ENCODE measurements at regions not wholly inside any gene's neighbourhood (a gene's known extent, or its start where the extent isn't known, plus 50 kb on each side); places are given as distances from the start of the nearest gene placed in this dataset.
A peak's percentile ranks its signal among the peaks of the same experiment; 100 is the strongest.

DNA sequence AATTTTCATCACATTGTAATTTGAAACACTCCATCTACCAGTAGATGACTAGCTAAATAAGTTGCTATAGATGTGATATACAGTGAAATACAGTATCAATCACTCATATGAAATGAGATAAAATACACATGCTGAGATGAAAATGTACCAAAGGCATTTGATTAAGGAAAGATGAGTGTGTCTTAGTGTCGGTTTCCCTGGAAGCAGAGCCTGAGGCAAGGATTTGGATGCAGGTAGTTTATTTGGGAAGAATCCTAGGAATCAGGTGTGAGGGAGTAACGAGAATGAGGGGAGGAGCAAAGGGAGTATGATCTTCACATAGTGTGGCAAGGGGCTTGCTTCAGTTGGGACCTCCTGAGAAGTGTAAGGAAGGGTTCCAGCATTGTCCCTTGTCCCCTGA is 188.2 kb upstream of the CTBP2 start:
- DNase-seq (ENCODE audit: low spot score) (no peak), ATAC-seq (ENCODE audit: low read depth) (no peak)
- TF ChIP-seq, protein P1, sequence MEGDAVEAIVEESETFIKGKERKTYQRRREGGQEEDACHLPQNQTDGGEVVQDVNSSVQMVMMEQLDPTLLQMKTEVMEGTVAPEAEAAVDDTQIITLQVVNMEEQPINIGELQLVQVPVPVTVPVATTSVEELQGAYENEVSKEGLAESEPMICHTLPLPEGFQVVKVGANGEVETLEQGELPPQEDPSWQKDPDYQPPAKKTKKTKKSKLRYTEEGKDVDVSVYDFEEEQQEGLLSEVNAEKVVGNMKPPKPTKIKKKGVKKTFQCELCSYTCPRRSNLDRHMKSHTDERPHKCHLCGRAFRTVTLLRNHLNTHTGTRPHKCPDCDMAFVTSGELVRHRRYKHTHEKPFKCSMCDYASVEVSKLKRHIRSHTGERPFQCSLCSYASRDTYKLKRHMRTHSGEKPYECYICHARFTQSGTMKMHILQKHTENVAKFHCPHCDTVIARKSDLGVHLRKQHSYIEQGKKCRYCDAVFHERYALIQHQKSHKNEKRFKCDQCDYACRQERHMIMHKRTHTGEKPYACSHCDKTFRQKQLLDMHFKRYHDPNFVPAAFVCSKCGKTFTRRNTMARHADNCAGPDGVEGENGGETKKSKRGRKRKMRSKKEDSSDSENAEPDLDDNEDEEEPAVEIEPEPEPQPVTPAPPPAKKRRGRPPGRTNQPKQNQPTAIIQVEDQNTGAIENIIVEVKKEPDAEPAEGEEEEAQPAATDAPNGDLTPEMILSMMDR (IDR thresholded peaks at IDR 0.05; ENCODE audit: poor library complexity, severe bottlenecking), result no peak

DNA sequence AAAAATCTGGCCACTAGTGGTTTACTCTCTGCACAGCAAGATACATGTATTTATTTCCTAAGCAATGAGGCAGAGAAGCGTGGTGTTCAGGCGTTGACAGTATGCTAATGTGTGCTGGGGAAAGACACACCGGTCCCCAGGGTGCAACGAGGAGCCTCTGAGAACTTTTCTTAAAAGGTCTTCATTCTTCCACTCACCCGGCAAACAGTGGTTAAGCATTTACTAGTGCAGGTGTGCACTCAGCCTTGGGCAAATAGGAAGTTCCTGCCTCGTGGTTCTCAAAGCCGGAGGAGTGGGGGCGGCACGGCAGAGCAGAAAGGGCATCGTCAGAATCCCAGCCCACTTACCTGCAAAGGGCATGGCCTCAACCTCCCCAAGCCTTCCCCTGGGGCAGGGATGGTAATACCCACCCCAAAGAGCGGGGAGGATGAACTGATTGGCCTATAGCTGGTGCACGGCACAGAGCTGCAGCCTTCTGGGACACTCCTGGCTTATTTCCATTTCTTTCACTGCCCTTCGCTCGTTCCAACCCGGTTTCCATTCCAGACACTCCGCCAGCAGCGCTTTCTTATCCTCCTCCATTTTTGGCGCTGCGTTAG is 184.3 kb upstream of the CTBP2 start:
- ATAC-seq (ENCODE audit: low read depth), result peak; percentile 33; the same call in 1 of the 3 replicates
- DNase-seq (ENCODE audit: low spot score), result no peak
- H3K27ac ChIP-seq (ENCODE audit: poor library complexity, severe bottlenecking), result no peak overlapping the region

More for the DNA sequence above, 188.2 kb upstream of the CTBP2 start:
- Histone ChIP-seq H3K9me3 (ENCODE audit: severe bottlenecking) (no peaks in the 10 kb centered on the region), H3K27ac (ENCODE audit: poor library complexity, severe bottlenecking) (no peak overlapping the region), H3K27me3 (ENCODE audit: insufficient read depth, poor library complexity, severe bottlenecking) (no peaks in the 10 kb centered on the region), H3K4me3 (ENCODE audit: severe bottlenecking) (no peak overlapping the region), H3K36me3 (ENCODE audit: low read depth) (no peaks in the 10 kb centered on the region), H3K4me1 (ENCODE audit: insufficient read depth, poor library complexity, severe bottlenecking) (no peaks in the 10 kb centered on the region)

DNA sequence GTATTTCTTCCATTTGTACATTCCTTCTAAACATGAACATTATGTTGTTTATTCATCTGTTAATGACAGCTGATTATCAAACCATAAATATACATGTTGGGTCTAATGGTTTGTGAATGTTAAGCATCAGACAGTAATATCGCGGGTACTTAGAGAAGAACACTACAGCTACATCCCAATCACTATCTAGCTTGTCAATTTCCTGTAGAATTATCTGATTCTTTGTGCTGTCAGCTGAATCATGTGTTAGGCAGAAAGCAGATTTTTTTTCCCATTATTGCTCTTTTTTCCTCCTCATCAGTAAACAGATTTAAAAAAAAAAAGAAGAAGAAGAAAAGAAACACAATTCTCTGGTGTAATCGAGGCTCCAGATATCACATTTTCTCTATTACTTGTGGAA is 183.6 kb upstream of the CTBP2 start:
- Histone ChIP-seq H3K36me3 (ENCODE audit: low read depth) (no peaks in the 10 kb centered on the region), H3K4me3 (ENCODE audit: severe bottlenecking) (no peak overlapping the region), H3K27me3 (ENCODE audit: insufficient read depth, poor library complexity, severe bottlenecking) (no peaks in the 10 kb centered on the region), H3K27ac (ENCODE audit: poor library complexity, severe bottlenecking) (no peak overlapping the region), H3K9me3 (ENCODE audit: severe bottlenecking) (no peaks in the 10 kb centered on the region), H3K4me1 (ENCODE audit: insufficient read depth, poor library complexity, severe bottlenecking) (no peaks in the 10 kb centered on the region)
- ATAC-seq (ENCODE audit: low read depth) (no peak), DNase-seq (ENCODE audit: low spot score) (no peak)
- TF ChIP-seq, protein P1 (IDR thresholded peaks at IDR 0.05; ENCODE audit: poor library complexity, severe bottlenecking), result no peak

More for the DNA sequence above, 184.3 kb upstream of the CTBP2 start:
- no peaks in the 10 kb centered on the region for H3K36me3 ChIP-seq (ENCODE audit: low read depth)
- H3K4me3 ChIP-seq (ENCODE audit: severe bottlenecking), result no peak overlapping the region
- H3K27me3 ChIP-seq (ENCODE audit: insufficient read depth, poor library complexity, severe bottlenecking), result no peaks in the 10 kb centered on the region
- H3K4me1 ChIP-seq (ENCODE audit: insufficient read depth, poor library complexity, severe bottlenecking), result no peaks in the 10 kb centered on the region
- TF ChIP-seq, protein P1 (IDR thresholded peaks at IDR 0.05; ENCODE audit: poor library complexity, severe bottlenecking), result no peak
- no peaks in the 10 kb centered on the region for H3K9me3 ChIP-seq (ENCODE audit: severe bottlenecking)

DNA sequence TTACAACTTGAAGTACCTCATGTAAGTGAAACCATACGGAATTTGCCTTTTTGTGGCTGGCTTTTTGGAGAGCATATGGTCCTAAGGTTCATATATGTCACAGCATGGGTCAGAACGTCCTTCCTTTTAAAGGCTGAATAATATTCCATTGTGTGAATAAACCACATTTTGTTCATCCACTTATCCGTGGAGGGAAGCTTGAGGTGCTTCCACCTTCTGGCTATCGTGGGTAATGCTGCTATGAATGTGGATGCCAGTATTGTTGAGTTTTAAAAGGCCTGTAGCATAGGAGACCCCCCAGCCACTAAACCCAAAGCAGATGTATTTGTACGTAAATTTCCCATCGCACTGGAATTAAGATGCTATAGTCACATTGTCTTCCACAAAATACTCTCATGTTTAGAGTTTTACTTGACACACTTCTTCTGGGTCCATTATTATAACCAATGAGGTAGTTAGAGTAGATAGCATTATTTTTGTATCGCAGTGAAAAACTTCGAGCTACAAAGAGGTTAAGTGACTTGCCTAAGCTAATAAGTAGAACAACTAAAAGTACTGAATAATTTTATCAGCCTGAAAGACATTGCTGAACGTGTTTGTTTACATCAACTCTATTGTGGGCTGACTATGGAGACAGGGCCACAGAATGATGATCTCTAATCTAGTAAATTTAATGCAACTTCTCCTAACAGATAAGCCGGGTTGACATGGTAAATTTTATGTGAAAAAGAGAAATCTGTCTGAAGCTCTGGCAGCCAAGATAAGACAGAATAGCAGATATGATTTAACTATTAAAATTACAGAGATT is 183.0 kb upstream of the CTBP2 start:
- Histone ChIP-seq H3K4me1 (ENCODE audit: insufficient read depth, poor library complexity, severe bottlenecking) (no peaks in the 10 kb centered on the region), H3K27me3 (ENCODE audit: insufficient read depth, poor library complexity, severe bottlenecking) (no peaks in the 10 kb centered on the region), H3K36me3 (ENCODE audit: low read depth) (no peaks in the 10 kb centered on the region), H3K27ac (ENCODE audit: poor library complexity, severe bottlenecking) (no peak overlapping the region), H3K9me3 (ENCODE audit: severe bottlenecking) (no peaks in the 10 kb centered on the region), H3K4me3 (ENCODE audit: severe bottlenecking) (no peak overlapping the region)
- DNase-seq (ENCODE audit: low spot score), result no peak
- TF ChIP-seq, protein P1 (IDR thresholded peaks at IDR 0.05; ENCODE audit: poor library complexity, severe bottlenecking), result peak; percentile 68
- ATAC-seq (ENCODE audit: low read depth), result no peak

DNA sequence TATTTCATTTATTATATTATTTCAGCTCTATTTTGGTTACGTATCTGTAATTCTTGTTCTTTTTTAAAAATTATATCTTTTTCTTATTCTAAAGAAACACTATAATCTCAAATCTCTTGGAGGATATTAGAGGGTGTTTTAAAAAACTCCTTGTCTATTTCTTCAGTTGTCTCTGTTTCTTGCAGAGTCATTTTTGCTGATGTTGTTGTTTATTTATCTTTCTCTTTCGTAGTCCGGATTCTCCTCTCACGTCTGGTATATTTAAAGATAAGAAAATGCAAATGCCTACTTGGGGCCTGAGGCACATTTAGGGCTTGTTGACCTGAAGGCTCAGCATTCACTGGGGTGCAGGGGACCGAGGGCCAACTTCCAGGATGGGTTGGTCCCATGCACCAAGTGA is 181.2 kb upstream of the CTBP2 start:
- DNase-seq (ENCODE audit: low spot score) (no peak), ATAC-seq (ENCODE audit: low read depth) (no peak)
- H3K9me3 ChIP-seq (ENCODE audit: severe bottlenecking), result no peaks in the 10 kb centered on the region
- H3K27ac ChIP-seq (ENCODE audit: poor library complexity, severe bottlenecking), result no peak overlapping the region
- no peak overlapping the region for H3K4me3 ChIP-seq (ENCODE audit: severe bottlenecking)
- H3K36me3 ChIP-seq (ENCODE audit: low read depth), result no peaks in the 10 kb centered on the region
- no peaks in the 10 kb centered on the region for H3K27me3 ChIP-seq (ENCODE audit: insufficient read depth, poor library complexity, severe bottlenecking)
- H3K4me1 ChIP-seq (ENCODE audit: insufficient read depth, poor library complexity, severe bottlenecking), result no peaks in the 10 kb centered on the region
- TF ChIP-seq, protein P1 (IDR thresholded peaks at IDR 0.05; ENCODE audit: poor library complexity, severe bottlenecking), result no peak

All from RWPE2 (cell line).